ENCODE measurements at regions not wholly inside any gene's neighbourhood (a gene's known extent, or its start where the extent isn't known, plus 50 kb on each side); places are given as distances from the start of the nearest gene placed in this dataset.

GRCh38 chr20:6641012-6641411 lies 126.5 kb upstream of the BMP2 start:
- dilution Hi-C loops (cut with MboI; ENCODE audit: extremely low pct_ligation_motif_present, low sequenced_read_pairs) = no loop called here
- H3K36me3 ChIP-seq (ENCODE audit: control insufficient read depth in 2 of 2, extremely low read depth in 1 of 2, insufficient read depth in 2 of 2, low read length in 2 of 2) = no peaks in the 10 kb centered on the region
- H2AFZ ChIP-seq (ENCODE audit: control insufficient read depth, low read length) = no peak overlapping the region
- H3K9me3 ChIP-seq (ENCODE audit: control insufficient read depth, low read depth, low read length) = no peaks in the 10 kb centered on the region
- H3K79me2 ChIP-seq (ENCODE audit: control insufficient read depth, insufficient read depth, low read length) = no peaks in the 10 kb centered on the region
- no peaks in the 10 kb centered on the region for H4K20me1 ChIP-seq (ENCODE audit: control insufficient read depth, extremely low read depth, insufficient read depth, low read length)
- H3K4me1 ChIP-seq (ENCODE audit: control insufficient read depth, extremely low read depth, insufficient read depth, low read length) = peaks cover 10% of the 10 kb centered on the region
- FAIRE-seq (no peak), DNase-seq (ENCODE audit: low read depth, low spot score) (no peak)
- no peak overlapping the region for H3K9ac ChIP-seq (ENCODE audit: control insufficient read depth, extremely low read depth, insufficient read depth, low read length)
- no peak overlapping the region for H3K4me2 ChIP-seq (ENCODE audit: control insufficient read depth, extremely low read depth, insufficient read depth, low read depth, low read length)
- H3K27ac ChIP-seq (ENCODE audit: control insufficient read depth, insufficient read depth, low read length) = no peak overlapping the region
- TF ChIP-seq EZH2 (IDR thresholded peaks at IDR 0.05; ENCODE audit: low read length) = no peak
- TF ChIP-seq, protein P1, sequence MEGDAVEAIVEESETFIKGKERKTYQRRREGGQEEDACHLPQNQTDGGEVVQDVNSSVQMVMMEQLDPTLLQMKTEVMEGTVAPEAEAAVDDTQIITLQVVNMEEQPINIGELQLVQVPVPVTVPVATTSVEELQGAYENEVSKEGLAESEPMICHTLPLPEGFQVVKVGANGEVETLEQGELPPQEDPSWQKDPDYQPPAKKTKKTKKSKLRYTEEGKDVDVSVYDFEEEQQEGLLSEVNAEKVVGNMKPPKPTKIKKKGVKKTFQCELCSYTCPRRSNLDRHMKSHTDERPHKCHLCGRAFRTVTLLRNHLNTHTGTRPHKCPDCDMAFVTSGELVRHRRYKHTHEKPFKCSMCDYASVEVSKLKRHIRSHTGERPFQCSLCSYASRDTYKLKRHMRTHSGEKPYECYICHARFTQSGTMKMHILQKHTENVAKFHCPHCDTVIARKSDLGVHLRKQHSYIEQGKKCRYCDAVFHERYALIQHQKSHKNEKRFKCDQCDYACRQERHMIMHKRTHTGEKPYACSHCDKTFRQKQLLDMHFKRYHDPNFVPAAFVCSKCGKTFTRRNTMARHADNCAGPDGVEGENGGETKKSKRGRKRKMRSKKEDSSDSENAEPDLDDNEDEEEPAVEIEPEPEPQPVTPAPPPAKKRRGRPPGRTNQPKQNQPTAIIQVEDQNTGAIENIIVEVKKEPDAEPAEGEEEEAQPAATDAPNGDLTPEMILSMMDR (optimal IDR thresholded peaks at IDR 0.05 in 1 of 3, IDR thresholded peaks at IDR 0.05 in 1 of 3, conservative IDR thresholded peaks at IDR 0.05 in 1 of 3; ENCODE audit: extremely low read depth in 1 of 3, insufficient read depth in 2 of 3, low read length in 3 of 3) = no peak
- no peak overlapping the region for H3K4me3 ChIP-seq (ENCODE audit: control insufficient read depth in 2 of 3, extremely low read depth in 1 of 3, insufficient read depth in 2 of 3, low read depth in 1 of 3, low read length in 3 of 3)
- no peaks in the 10 kb centered on the region for H3K9me1 ChIP-seq (ENCODE audit: control insufficient read depth, extremely low read depth, insufficient read depth, low read length)
- no peaks in the 10 kb centered on the region for H3K27me3 ChIP-seq (ENCODE audit: control insufficient read depth, extremely low read depth, insufficient read depth, low read length)

GRCh38 chr20:6637160-6637579 lies 130.3 kb upstream of the BMP2 start:
- no peak overlapping the region for H2AFZ ChIP-seq (ENCODE audit: control insufficient read depth, low read length)
- H4K20me1 ChIP-seq (ENCODE audit: control insufficient read depth, extremely low read depth, insufficient read depth, low read length) = no peaks in the 10 kb centered on the region
- no peaks in the 10 kb centered on the region for H3K36me3 ChIP-seq (ENCODE audit: control insufficient read depth in 2 of 2, extremely low read depth in 1 of 2, insufficient read depth in 2 of 2, low read length in 2 of 2)
- DNase-seq (ENCODE audit: low read depth, low spot score) (no peak), FAIRE-seq (peak; percentile 39)
- H3K9me1 ChIP-seq (ENCODE audit: control insufficient read depth, extremely low read depth, insufficient read depth, low read length) = no peaks in the 10 kb centered on the region
- TF ChIP-seq, protein P1 (optimal IDR thresholded peaks at IDR 0.05 in 1 of 3, IDR thresholded peaks at IDR 0.05 in 1 of 3, conservative IDR thresholded peaks at IDR 0.05 in 1 of 3; ENCODE audit: extremely low read depth in 1 of 3, insufficient read depth in 2 of 3, low read length in 3 of 3) = no peak
- no peak for TF ChIP-seq EZH2 (IDR thresholded peaks at IDR 0.05; ENCODE audit: low read length)
- peaks cover 17% of the 10 kb centered on the region for H3K4me1 ChIP-seq (ENCODE audit: control insufficient read depth, extremely low read depth, insufficient read depth, low read length)
- H3K4me2 ChIP-seq (ENCODE audit: control insufficient read depth, extremely low read depth, insufficient read depth, low read depth, low read length) = no peak overlapping the region
- no peak overlapping the region for H3K27ac ChIP-seq (ENCODE audit: control insufficient read depth, insufficient read depth, low read length)
- no peaks in the 10 kb centered on the region for H3K27me3 ChIP-seq (ENCODE audit: control insufficient read depth, extremely low read depth, insufficient read depth, low read length)
- H3K9ac ChIP-seq (ENCODE audit: control insufficient read depth, extremely low read depth, insufficient read depth, low read length) = no peak overlapping the region
- no peak overlapping the region for H3K4me3 ChIP-seq (ENCODE audit: control insufficient read depth in 2 of 3, extremely low read depth in 1 of 3, insufficient read depth in 2 of 3, low read depth in 1 of 3, low read length in 3 of 3)
- no peaks in the 10 kb centered on the region for H3K9me3 ChIP-seq (ENCODE audit: control insufficient read depth, low read depth, low read length)
- dilution Hi-C loops (cut with MboI; ENCODE audit: extremely low pct_ligation_motif_present, low sequenced_read_pairs) = no loop called here
- no peaks in the 10 kb centered on the region for H3K79me2 ChIP-seq (ENCODE audit: control insufficient read depth, insufficient read depth, low read length)

All from keratinocyte (primary cell).